ENCODE measurements at regions not wholly inside any gene's neighbourhood (a gene's known extent, or its start where the extent isn't known, plus 50 kb on each side); places are given as distances from the start of the nearest gene placed in this dataset.
"Not testable (repeated sequence)": the region's sequence is repeated elsewhere in the genome, so short reads cannot be mapped to it uniquely, and the experiment has no call there.

GRCh38 chr13:111631271-111631670, 310.8 kb downstream of the TEX29 start:
- not testable (repeated sequence) for TF ChIP-seq POLR2A (IDR thresholded peaks at IDR 0.05)
- TF ChIP-seq, protein P1, sequence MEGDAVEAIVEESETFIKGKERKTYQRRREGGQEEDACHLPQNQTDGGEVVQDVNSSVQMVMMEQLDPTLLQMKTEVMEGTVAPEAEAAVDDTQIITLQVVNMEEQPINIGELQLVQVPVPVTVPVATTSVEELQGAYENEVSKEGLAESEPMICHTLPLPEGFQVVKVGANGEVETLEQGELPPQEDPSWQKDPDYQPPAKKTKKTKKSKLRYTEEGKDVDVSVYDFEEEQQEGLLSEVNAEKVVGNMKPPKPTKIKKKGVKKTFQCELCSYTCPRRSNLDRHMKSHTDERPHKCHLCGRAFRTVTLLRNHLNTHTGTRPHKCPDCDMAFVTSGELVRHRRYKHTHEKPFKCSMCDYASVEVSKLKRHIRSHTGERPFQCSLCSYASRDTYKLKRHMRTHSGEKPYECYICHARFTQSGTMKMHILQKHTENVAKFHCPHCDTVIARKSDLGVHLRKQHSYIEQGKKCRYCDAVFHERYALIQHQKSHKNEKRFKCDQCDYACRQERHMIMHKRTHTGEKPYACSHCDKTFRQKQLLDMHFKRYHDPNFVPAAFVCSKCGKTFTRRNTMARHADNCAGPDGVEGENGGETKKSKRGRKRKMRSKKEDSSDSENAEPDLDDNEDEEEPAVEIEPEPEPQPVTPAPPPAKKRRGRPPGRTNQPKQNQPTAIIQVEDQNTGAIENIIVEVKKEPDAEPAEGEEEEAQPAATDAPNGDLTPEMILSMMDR (IDR thresholded peaks at IDR 0.05 in 4 of 5, conservative IDR thresholded peaks at IDR 0.05 in 1 of 5): not testable (repeated sequence)
